Left renal cortex interstitium (tissue), 4 donors: ENCODE measurements at regions not wholly inside any gene's neighbourhood (a gene's known extent, or its start where the extent isn't known, plus 50 kb on each side); places are given as distances from the start of the nearest gene placed in this dataset.
A peak's percentile ranks its signal among the peaks of the same experiment; 100 is the strongest.

ENCODE experiments used
- DNase-seq, 4 donors: peaks; one replicate each; pipeline ENCODE4 v3.0.0-alpha.2; 2013; ENCODE audit warnings: low read depth in 4 of 4, low spot score in 2 of 4, missing footprints in 1 of 4

DNA sequence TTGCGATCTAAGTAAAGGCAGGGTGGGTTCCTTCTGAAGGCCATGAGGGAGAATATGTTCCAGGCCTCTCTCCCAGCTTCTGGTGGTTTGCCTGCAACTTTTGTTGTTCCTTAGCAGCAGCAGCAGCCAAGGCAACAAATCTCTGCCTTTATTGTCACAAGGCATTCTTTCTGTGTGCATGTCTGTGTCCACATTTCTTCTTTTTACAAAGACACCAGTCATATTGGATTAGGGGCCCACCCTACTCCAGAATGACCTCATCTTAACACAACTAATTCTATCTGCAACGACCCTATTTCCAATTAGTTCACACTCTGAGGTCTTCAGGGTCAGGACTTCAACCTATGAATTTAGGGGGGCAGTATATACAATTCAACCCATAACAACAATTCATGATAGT, 587.5 kb downstream of the XIRP2 start:
- DNase-seq, result no peak

- DNase-seq, result no peak
These were observed 583.5 kb downstream of the XIRP2 start for GRCh38 chr2:167471734-167472133.

DNA sequence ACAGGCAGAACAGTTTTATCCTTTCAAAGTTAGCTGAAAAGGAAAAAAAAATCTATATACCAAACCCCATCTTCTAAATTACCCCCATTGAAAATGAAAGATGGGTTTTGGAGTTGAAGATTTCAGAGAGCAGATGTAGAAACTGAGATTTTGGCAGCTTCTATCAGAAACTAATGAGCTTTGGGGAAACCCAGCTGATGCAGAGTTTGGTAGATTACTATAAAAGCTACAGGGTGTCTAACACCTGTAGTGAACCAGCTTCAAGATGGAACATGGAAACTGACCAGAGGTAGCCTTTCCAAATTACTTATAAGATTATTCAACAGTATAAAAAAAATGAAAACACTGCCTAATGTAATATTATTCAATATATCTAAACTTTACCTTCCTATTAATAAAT, 583.1 kb downstream of the XIRP2 start:
- no peak for DNase-seq

GRCh38 chr2:167462379-167462778, 574.1 kb downstream of the XIRP2 start:
- no peak for DNase-seq

GRCh38 chr2:167454036-167454435, 565.8 kb downstream of the XIRP2 start:
- DNase-seq, result no peak

DNA sequence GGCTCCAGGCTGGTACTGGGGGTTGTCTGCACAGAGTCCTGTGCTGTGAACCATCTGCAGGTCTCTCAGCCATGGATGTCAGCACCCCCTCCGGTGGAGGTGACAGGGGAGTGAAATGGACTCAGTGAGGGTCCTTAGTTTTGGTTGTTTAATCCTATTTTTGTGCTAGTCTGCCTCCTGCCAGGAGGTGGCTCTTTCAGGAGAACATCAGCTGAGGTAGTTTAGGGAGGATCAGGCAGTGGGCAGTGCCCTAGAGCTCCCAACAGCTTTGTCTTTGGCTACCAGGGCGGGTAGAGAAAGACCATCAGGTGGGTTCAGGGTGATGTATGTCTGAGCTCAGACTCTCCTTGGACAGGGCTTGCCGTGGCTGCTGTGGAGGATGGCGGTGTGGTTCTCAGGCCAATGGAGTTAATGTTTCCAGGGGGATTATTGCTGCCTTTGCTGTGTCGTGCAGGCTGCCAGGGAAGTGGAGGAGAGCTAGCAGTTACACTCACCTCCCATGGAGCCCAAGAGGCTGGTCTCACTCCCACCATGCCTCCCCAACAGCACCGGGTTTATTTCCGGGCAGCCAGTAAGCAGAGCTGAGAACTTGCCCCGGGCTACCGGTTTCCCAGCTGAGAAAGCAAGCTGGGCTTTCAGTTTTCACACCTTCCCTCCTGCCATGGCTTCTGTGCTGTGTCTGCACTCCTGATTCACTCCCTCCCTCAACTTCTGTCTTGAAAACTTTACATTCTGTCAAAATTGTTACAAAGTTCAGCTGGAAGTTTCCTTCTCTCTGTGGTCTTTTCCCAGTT, 563.4 kb downstream of the XIRP2 start:
- DNase-seq, result no peak

- no peak for DNase-seq
These were observed 562.1 kb downstream of the XIRP2 start for GRCh38 chr2:167450364-167450763.

- DNase-seq, result no peak
These were observed 552.1 kb downstream of the XIRP2 start for GRCh38 chr2:167440382-167440781.

DNA sequence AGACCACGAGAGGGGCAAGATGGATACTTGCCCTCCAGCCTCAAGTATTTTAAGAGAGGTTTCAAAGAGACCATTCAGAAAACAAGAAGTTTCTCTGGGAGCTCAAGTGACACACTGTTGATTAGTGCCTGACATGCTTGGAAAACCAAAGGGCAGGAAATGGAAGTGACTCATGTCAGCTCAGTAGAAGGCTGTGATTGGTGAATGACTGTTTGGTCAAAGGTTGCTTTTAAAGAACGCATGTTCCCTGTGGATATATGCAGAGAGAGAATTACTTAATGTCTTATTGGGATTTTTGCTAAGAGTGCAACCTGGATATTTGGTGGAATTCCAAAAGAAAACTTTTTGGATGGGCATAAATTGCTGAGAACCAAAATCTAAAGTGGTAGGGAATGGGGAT, 549.9 kb downstream of the XIRP2 start:
- DNase-seq, result no peak

DNA sequence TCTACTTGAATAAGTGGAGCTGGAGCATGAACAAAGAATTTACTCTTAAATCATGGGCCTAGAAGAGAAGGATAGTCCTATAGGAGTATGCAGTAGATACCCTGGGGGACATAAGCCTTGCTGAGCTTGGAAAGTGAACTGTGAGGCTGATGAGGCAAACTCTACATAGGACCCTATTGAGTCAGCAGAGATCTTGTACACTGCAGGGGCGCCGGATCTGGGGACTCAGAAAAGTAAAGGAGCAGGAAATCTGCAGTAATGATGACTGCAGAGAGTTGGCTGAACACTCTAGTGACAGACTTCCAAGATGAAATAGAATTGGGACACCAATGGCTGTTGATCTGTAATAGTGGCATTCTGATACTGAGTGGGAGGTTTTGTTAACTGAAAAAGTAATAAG, 543.7 kb downstream of the XIRP2 start:
- no peak for DNase-seq

DNA sequence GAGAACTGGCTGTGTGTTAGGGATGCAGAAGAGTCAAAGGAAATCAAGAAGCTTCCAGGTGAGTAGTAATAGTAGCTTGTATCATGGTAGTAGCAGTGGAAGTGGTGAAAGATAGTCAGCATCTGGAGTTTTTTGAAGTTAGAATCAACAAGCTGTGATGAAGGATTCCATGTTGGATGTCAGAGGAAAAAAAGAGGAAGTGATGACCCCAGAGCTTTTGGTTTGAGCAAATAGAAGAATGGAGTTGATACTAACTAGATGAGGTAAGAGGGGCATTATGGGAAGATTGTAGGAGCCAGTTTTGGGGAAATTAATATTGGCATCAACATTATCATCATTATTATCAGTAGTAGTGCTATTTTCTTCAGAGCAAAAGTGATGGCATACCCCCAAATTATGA, 542.2 kb downstream of the XIRP2 start:
- no peak for DNase-seq

DNA sequence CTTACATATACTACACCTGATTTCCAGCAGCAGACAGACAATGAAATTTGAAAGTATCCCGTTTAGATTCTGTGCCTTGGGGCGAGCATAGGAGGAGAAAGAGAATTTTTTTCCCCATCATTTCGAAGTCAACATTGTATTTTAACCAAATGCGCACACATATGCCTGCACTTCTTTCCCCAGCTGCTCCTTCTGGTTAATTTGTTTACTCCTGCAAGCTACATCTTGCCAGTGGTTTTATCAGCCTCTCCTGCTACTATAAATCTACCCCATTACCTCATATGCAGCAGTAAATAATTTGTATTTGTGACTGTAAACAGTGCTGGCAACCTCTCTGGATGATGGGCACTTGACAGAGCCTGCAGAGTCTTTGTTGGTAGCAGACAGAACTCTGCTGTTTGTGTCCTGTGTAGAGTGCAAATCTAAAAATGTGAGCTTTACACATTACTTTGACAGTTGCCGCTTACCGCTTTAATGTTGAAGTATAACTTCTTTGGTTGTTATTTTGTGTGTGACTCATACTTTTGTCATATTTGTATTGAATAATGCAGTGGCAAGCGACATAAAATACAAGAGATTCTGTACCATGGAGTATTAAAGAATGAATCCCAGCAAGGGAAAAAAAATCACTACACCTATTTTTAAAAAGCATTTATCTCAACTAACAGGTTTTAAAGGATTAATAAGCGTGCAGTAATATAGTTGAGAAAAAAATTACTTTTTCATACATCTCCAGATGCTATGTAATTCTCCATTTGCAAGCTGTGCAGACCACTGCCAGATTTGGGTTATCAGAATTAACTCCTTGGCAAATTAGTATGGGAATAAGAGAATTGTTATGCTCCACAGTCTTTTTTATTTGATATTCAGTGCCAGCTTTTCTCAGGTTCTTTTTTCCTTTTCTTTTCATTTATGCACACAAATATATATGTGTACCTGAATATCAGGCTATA, 536.8 kb downstream of the XIRP2 start:
- DNase-seq, result no peak

DNA sequence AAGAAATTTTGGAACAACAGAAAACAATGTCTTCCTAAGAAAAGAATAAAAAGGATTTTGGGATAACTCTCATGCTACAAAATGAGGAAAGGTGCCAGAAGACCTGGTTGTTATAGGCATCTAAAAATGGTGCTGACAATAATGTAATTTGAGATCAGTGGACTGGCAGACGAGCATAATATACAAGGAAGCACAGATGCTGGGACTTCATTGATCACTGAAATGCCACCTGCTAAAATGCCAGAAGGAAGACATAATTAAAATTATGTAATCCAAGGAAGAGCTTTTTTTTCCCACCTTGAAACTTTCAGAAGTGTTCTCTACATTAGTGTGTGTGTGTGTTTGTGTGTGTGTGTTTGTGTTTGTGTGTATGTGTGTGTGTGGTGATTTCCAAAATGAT, 535.9 kb downstream of the XIRP2 start:
- no peak for DNase-seq

- DNase-seq, result no peak
These were observed 535.5 kb downstream of the XIRP2 start for GRCh38 chr2:167423731-167424130.

GRCh38 chr2:167420211-167420610, 531.9 kb downstream of the XIRP2 start:
- peak; percentile 23 to 49 (median 34) for DNase-seq

- no peak for DNase-seq
These were observed 526.8 kb downstream of the XIRP2 start for GRCh38 chr2:167415068-167415467.

GRCh38 chr2:167411367-167411766, 523.1 kb downstream of the XIRP2 start:
- DNase-seq, result no peak

DNA sequence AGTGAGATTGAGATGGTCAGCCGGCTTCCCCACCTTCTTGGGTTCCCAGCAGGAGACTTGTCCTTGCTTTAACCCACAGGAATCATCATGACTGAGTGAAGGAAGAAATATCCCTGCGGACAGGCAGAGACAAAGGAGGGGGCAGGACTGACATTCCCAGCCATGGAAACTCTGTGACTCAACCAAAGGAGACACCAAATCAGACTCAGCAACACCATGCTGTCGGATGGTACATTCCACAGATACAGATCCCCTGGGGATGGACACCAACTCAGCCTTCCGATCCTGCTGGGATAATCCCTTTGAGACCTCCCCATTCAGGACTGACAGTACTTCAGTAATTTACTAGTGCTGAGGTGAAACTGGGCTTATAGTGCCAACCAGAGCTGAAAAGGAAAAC, 518.3 kb downstream of the XIRP2 start:
- DNase-seq, result no peak

DNA sequence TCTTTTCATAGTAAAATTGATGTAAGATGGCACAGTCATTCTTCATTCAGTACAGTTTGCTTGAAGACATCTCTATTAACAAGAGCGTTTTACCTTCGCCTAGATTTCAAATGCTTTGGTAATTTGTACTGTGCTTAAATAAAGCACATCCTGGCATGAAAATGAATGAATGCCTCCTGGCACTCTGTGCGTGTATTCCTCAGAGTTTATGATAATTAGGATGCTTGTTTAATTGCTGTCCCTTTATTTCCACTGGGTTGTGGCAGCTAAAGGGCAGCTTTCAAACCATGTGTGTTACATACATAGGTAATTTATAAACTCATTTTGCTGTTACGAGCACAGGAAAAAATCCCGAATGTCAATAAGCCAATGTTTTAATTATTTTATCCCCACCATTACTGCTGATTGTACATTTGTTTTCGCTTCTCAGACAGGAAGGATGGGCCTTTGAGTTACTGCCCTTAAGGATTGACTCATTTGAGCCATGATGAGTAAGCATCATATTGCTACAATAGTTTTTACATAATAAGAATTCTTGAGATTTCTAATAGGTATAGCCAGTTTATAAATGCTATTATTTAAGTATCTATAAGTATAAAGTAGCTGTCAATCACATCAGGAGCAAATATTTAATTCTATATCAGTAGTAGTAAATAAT, 516.5 kb downstream of the XIRP2 start:
- DNase-seq, result no peak

DNA sequence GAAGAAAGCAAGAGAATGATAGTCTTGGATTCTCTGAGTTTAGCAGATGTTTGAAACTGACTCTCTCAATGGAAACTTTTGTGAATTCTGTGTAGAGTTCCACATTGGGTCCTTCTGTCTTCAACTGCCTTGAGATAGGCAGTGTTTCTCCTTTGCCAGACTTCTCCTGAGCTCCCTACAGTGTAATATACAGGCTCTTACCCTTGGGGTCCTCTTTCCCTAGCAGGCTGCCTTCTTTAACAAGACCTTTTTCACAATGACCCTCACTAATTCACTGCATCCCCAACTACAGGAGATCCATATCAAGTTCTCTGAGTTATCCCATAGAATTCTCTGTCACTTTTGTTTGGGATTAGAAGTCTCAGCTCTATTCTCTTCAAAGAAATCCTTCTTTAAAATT, 513.0 kb downstream of the XIRP2 start:
- DNase-seq, result no peak

DNA sequence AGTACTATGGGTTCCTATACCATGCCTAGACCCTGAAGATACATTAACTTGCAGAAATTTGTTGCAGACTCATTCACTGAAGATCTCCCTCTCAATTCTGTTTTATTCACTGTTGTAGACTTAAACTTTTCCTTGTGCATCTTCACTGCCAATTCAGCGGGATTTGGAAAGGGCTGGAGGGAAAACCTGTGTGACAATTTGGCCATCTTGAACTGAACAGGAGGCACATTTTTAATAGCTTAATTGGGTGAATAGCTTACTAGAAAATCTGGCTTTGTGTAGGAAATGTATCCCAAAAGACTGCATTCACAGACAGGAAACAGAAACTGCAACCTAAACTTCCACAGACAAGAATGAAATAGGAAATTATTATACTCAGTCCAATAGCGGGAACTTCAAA, 512.3 kb downstream of the XIRP2 start:
- no peak for DNase-seq
